Medulla oblongata (tissue), 1 donor: ENCODE measurements at regions not wholly inside any gene's neighbourhood (a gene's known extent, or its start where the extent isn't known, plus 50 kb on each side); places are given as distances from the start of the nearest gene placed in this dataset.

Experiments used
- DNase-seq: peaks from one replicate; pipeline ENCODE4 v3.0.0-alpha.2; 2015; ENCODE audit errors: extremely low spot score

GRCh38 chr5:3049261-3049660 lies 297.8 kb upstream of the IRX2 start:
- DNase-seq: no peak

- no peak for DNase-seq
Measured at GRCh38 chr5:3047212-3047774, 295.8 kb upstream of the IRX2 start.

- no peak for DNase-seq
Measured at GRCh38 chr5:3043600-3043999, 292.1 kb upstream of the IRX2 start.

- DNase-seq: no peak
Measured at GRCh38 chr5:3041001-3041400, 289.5 kb upstream of the IRX2 start.

- no peak for DNase-seq
Measured at GRCh38 chr5:3036041-3036788, 284.7 kb upstream of the IRX2 start.

GRCh38 chr5:3035452-3035851 lies 284.0 kb upstream of the IRX2 start:
- no peak for DNase-seq

- DNase-seq: no peak
Measured at GRCh38 chr5:3034881-3035280, 283.4 kb upstream of the IRX2 start.

GRCh38 chr5:3034449-3034848 lies 283.0 kb upstream of the IRX2 start:
- DNase-seq: no peak

- no peak for DNase-seq
Measured at GRCh38 chr5:3033033-3033755, 281.7 kb upstream of the IRX2 start.

- DNase-seq: no peak
Measured at GRCh38 chr5:3032513-3032912, 281.0 kb upstream of the IRX2 start.

- no peak for DNase-seq
Measured at GRCh38 chr5:3031733-3032378, 280.4 kb upstream of the IRX2 start.

- DNase-seq: no peak
Measured at GRCh38 chr5:3030511-3031165, 279.2 kb upstream of the IRX2 start.

- no peak for DNase-seq
Measured at GRCh38 chr5:3029396-3029795, 277.9 kb upstream of the IRX2 start.

GRCh38 chr5:3027866-3028635 lies 276.6 kb upstream of the IRX2 start:
- no peak for DNase-seq

GRCh38 chr5:3027185-3027865 lies 275.8 kb upstream of the IRX2 start:
- no peak for DNase-seq

- DNase-seq: no peak
Measured at GRCh38 chr5:3026651-3027050, 275.2 kb upstream of the IRX2 start.

- no peak for DNase-seq
Measured at GRCh38 chr5:3026099-3026498, 274.6 kb upstream of the IRX2 start.

GRCh38 chr5:3025392-3025791 lies 273.9 kb upstream of the IRX2 start:
- no peak for DNase-seq

GRCh38 chr5:3024976-3025375 lies 273.5 kb upstream of the IRX2 start:
- DNase-seq: no peak

- no peak for DNase-seq
Measured at GRCh38 chr5:3024554-3024953, 273.1 kb upstream of the IRX2 start.

- no peak for DNase-seq
Measured at GRCh38 chr5:3024126-3024525, 272.6 kb upstream of the IRX2 start.
